Uterus (tissue), 2 donors: ENCODE measurements at regions not wholly inside any gene's neighbourhood (a gene's known extent, or its start where the extent isn't known, plus 50 kb on each side); places are given as distances from the start of the nearest gene placed in this dataset.

Experiments
- POLR2A ChIP-seq, 2 donors: fragments of 450-650 bp; IDR thresholded peaks; one replicate each; pipeline ENCODE4 v1.6.1; 2016; ENCODE audit warnings: antibody characterized with exemption in 2 of 2, mild to moderate bottlenecking in 1 of 2, moderate library complexity in 1 of 2
- TF ChIP-seq, protein P1 (sequence below), 4 experiments: fragments of 200-600 bp in 2 of 4; fragments of 450-650 bp in 2 of 4; sonication (generic) in 2 of 4; IDR thresholded peaks; one replicate each; pipeline ENCODE4 v1.5.1; 2016 to 2019; ENCODE audit warnings: antibody characterized with exemption in 4 of 4, mild to moderate bottlenecking in 2 of 4, moderate library complexity in 1 of 4

DNA sequence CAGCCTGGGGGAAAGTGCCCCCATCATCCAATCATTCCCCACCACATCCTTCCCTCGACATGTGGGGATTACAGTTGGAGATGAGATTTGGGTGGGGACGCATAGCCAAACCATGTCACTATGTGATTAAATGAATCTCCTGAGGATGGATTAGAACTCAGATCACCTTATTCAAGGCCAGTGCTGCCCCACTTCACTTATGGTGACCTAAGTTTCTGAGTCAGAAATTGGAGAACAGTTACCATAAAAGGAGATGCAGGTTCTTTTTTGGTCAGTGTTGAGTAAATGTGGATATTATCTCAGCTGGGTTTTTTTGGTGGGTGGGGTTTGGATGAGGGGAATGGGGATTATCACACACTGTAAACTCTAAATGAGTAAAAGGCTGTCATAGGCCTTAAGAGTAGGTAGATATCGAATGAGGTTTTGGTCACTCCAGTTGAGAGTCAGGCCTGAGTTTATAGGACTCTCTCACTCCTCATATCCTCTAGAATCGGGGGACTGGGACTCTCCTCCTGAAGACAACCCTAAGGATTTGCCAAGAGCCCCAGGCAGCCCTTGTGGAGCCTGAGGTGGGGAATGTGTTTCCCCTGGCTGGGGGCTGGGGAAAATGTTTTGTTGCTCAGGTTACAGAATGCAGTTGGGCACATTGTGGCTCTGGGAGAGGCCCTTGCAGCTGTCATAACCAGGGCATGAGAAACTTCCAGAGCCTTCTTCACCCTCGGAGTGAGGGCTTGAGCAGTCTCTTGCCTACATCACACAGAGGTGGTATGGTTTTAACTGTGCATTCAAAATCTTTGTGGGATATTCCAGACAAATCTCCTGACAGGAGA is 213.0 kb downstream of the BAMBI start:
- TF ChIP-seq, protein P1, sequence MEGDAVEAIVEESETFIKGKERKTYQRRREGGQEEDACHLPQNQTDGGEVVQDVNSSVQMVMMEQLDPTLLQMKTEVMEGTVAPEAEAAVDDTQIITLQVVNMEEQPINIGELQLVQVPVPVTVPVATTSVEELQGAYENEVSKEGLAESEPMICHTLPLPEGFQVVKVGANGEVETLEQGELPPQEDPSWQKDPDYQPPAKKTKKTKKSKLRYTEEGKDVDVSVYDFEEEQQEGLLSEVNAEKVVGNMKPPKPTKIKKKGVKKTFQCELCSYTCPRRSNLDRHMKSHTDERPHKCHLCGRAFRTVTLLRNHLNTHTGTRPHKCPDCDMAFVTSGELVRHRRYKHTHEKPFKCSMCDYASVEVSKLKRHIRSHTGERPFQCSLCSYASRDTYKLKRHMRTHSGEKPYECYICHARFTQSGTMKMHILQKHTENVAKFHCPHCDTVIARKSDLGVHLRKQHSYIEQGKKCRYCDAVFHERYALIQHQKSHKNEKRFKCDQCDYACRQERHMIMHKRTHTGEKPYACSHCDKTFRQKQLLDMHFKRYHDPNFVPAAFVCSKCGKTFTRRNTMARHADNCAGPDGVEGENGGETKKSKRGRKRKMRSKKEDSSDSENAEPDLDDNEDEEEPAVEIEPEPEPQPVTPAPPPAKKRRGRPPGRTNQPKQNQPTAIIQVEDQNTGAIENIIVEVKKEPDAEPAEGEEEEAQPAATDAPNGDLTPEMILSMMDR (IDR thresholded peaks at IDR 0.05): no peak
- TF ChIP-seq POLR2A (IDR thresholded peaks at IDR 0.05): no peak
